ENCODE measurements at regions not wholly inside any gene's neighbourhood (a gene's known extent, or its start where the extent isn't known, plus 50 kb on each side); places are given as distances from the start of the nearest gene placed in this dataset.
"Not testable (repeated sequence)": the region's sequence is repeated elsewhere in the genome, so short reads cannot be mapped to it uniquely, and the experiment has no call there.

GRCh38 chr3:22729981-22730380, 473.1 kb upstream of the UBE2E2 start:
- no peak for DNase-seq (ENCODE audit: low read depth in 3 of 3, low spot score in 2 of 3)

GRCh38 chr3:22730701-22731100, 472.4 kb upstream of the UBE2E2 start:
- no peak for DNase-seq (ENCODE audit: low read depth in 3 of 3, low spot score in 2 of 3)

- no peak for DNase-seq (ENCODE audit: low read depth in 3 of 3, low spot score in 2 of 3)
Observed at GRCh38 chr3:22731901-22732300, 471.2 kb upstream of the UBE2E2 start.

GRCh38 chr3:22732641-22733040, 470.5 kb upstream of the UBE2E2 start:
- no peak for DNase-seq (ENCODE audit: low read depth in 3 of 3, low spot score in 2 of 3)

- no peak for DNase-seq (ENCODE audit: low read depth in 3 of 3, low spot score in 2 of 3)
Observed at GRCh38 chr3:22734207-22734606, 468.9 kb upstream of the UBE2E2 start.

GRCh38 chr3:22734756-22735155, 468.4 kb upstream of the UBE2E2 start:
- DNase-seq (ENCODE audit: low read depth in 3 of 3, low spot score in 2 of 3): no peak

- DNase-seq (ENCODE audit: low read depth in 3 of 3, low spot score in 2 of 3): no peak
Observed at GRCh38 chr3:22735373-22735772, 467.8 kb upstream of the UBE2E2 start.

- DNase-seq (ENCODE audit: low read depth in 3 of 3, low spot score in 2 of 3): not testable (repeated sequence)
Observed at GRCh38 chr3:22743386-22743785, 459.7 kb upstream of the UBE2E2 start.

GRCh38 chr3:22745321-22745720, 457.8 kb upstream of the UBE2E2 start:
- DNase-seq (ENCODE audit: low read depth in 3 of 3, low spot score in 2 of 3): no peak

GRCh38 chr3:22746221-22746620, 456.9 kb upstream of the UBE2E2 start:
- no peak for DNase-seq (ENCODE audit: low read depth in 3 of 3, low spot score in 2 of 3)

- DNase-seq (ENCODE audit: low read depth in 3 of 3, low spot score in 2 of 3): no peak
Observed at GRCh38 chr3:22748453-22749045, 454.6 kb upstream of the UBE2E2 start.

- DNase-seq (ENCODE audit: low read depth in 3 of 3, low spot score in 2 of 3): no peak
Observed at GRCh38 chr3:22759636-22760310, 443.4 kb upstream of the UBE2E2 start.

- DNase-seq (ENCODE audit: low read depth in 3 of 3, low spot score in 2 of 3): no peak
Observed at GRCh38 chr3:22765679-22766078, 437.4 kb upstream of the UBE2E2 start.

GRCh38 chr3:22777834-22778233, 425.3 kb upstream of the UBE2E2 start:
- no peak for DNase-seq (ENCODE audit: low read depth in 3 of 3, low spot score in 2 of 3)

GRCh38 chr3:22779737-22780136, 423.4 kb upstream of the UBE2E2 start:
- no peak for DNase-seq (ENCODE audit: low read depth in 3 of 3, low spot score in 2 of 3)

- DNase-seq (ENCODE audit: low read depth in 3 of 3, low spot score in 2 of 3): no peak
Observed at GRCh38 chr3:22792533-22792932, 410.6 kb upstream of the UBE2E2 start.

- DNase-seq (ENCODE audit: low read depth in 3 of 3, low spot score in 2 of 3): no peak
Observed at GRCh38 chr3:22795917-22796316, 407.2 kb upstream of the UBE2E2 start.

GRCh38 chr3:22798461-22798860, 404.7 kb upstream of the UBE2E2 start:
- DNase-seq (ENCODE audit: low read depth in 3 of 3, low spot score in 2 of 3): no peak

GRCh38 chr3:22819209-22819608, 383.9 kb upstream of the UBE2E2 start:
- DNase-seq (ENCODE audit: low read depth in 3 of 3, low spot score in 2 of 3): no peak

- no peak for DNase-seq (ENCODE audit: low read depth in 3 of 3, low spot score in 2 of 3)
Observed at GRCh38 chr3:22835041-22835440, 368.1 kb upstream of the UBE2E2 start.

- DNase-seq (ENCODE audit: low read depth in 3 of 3, low spot score in 2 of 3): no peak
Observed at GRCh38 chr3:22836131-22836530, 367.0 kb upstream of the UBE2E2 start.

- DNase-seq (ENCODE audit: low read depth in 3 of 3, low spot score in 2 of 3): no peak
Observed at GRCh38 chr3:22843854-22844253, 359.3 kb upstream of the UBE2E2 start.

- DNase-seq (ENCODE audit: low read depth in 3 of 3, low spot score in 2 of 3): no peak
Observed at GRCh38 chr3:22846566-22846965, 356.6 kb upstream of the UBE2E2 start.

Measured in right renal cortex interstitium (tissue), 3 donors.